ENCODE measurements at regions not wholly inside any gene's neighbourhood (a gene's known extent, or its start where the extent isn't known, plus 50 kb on each side); places are given as distances from the start of the nearest gene placed in this dataset.
"Not testable (repeated sequence)": the region's sequence is repeated elsewhere in the genome, so short reads cannot be mapped to it uniquely, and the experiment has no call there.

- Histone ChIP-seq H3K9ac (ENCODE audit: low read length) (no peak overlapping the region), H3K36me3 (ENCODE audit: insufficient read depth, low read length) (no peaks in the 10 kb centered on the region), H3K27me3 (ENCODE audit: insufficient read depth, low read depth, low read length) (no peaks in the 10 kb centered on the region), H4K20me1 (ENCODE audit: insufficient read depth) (no peaks in the 10 kb centered on the region), H3K4me2 (ENCODE audit: low read length) (no peak overlapping the region), H3K9me2 (ENCODE audit: insufficient read depth, low read length) (no peaks in the 10 kb centered on the region), H3K79me2 (replicated peaks; ENCODE audit: insufficient read depth, low read length) (no peaks in the 10 kb centered on the region), H2AFZ (ENCODE audit: low read depth, low read length) (no peak overlapping the region), H3F3A (ENCODE audit: insufficient read depth, low read length, poor library complexity, severe bottlenecking) (no peaks in the 10 kb centered on the region), H3K9me3 (ENCODE audit: low read length) (no peaks in the 10 kb centered on the region), H3K27ac (ENCODE audit: low read length) (no peak overlapping the region), H3K4me3 (ENCODE audit: low read length) (no peak overlapping the region)
- no peak for TF ChIP-seq MXI1 (conservative IDR thresholded peaks at IDR 0.05; ENCODE audit: poor library complexity, severe bottlenecking)
These were observed 201.3 kb upstream of the MOCS1 start for GRCh38 chr6:40135491-40136072.

- not testable (repeated sequence) for H3K27me3 ChIP-seq (ENCODE audit: insufficient read depth, low read depth, low read length); H2AFZ ChIP-seq (ENCODE audit: low read depth, low read length); H3K36me3 ChIP-seq (ENCODE audit: insufficient read depth, low read length); H3K27ac ChIP-seq (ENCODE audit: low read length); H3K9me3 ChIP-seq (ENCODE audit: low read length); H3K4me3 ChIP-seq (ENCODE audit: low read length); H4K20me1 ChIP-seq (ENCODE audit: insufficient read depth); H3K4me2 ChIP-seq (ENCODE audit: low read length); H3K9me2 ChIP-seq (ENCODE audit: insufficient read depth, low read length); H3F3A ChIP-seq (ENCODE audit: insufficient read depth, low read length, poor library complexity, severe bottlenecking); H3K9ac ChIP-seq (ENCODE audit: low read length); H3K79me2 ChIP-seq (replicated peaks; ENCODE audit: insufficient read depth, low read length)
These were observed 199.7 kb upstream of the MOCS1 start for GRCh38 chr6:40133981-40134380.

- no peaks in the 10 kb centered on the region for H3K9me2 ChIP-seq (ENCODE audit: insufficient read depth, low read length)
- no peak for TF ChIP-seq REST (IDR thresholded peaks at IDR 0.05; ENCODE audit: borderline replicate concordance)
- TF ChIP-seq POLR2AphosphoS5 (IDR thresholded peaks at IDR 0.05): no peak
- TF ChIP-seq CTCF (IDR thresholded peaks at IDR 0.05; ENCODE audit: poor library complexity, severe bottlenecking): no peak
- no peak for TF ChIP-seq SMC3 (conservative IDR thresholded peaks at IDR 0.05; ENCODE audit: poor library complexity)
- no peak for TF ChIP-seq RAD21 (conservative IDR thresholded peaks at IDR 0.05)
- no peak for TF ChIP-seq MXI1 (conservative IDR thresholded peaks at IDR 0.05; ENCODE audit: poor library complexity, severe bottlenecking)
- TF ChIP-seq TAF1 (IDR thresholded peaks at IDR 0.05; ENCODE audit: low read depth): no peak
- TF ChIP-seq EP300 (conservative IDR thresholded peaks at IDR 0.05; ENCODE audit: poor library complexity, severe bottlenecking): no peak
- TF ChIP-seq EZH2 (IDR thresholded peaks at IDR 0.05; ENCODE audit: borderline replicate concordance, insufficient read depth, low read length, poor library complexity, severe bottlenecking): no peak
- no peaks in the 10 kb centered on the region for H3K36me3 ChIP-seq (ENCODE audit: insufficient read depth, low read length)
- no peak overlapping the region for H3K4me3 ChIP-seq (ENCODE audit: low read length)
- no peak overlapping the region for H2AFZ ChIP-seq (ENCODE audit: low read depth, low read length)
- no peaks in the 10 kb centered on the region for H3K79me2 ChIP-seq (replicated peaks; ENCODE audit: insufficient read depth, low read length)
- no peaks in the 10 kb centered on the region for H3K27me3 ChIP-seq (ENCODE audit: insufficient read depth, low read depth, low read length)
- no peaks in the 10 kb centered on the region for H3K9me3 ChIP-seq (ENCODE audit: low read length)
- H3K9ac ChIP-seq (ENCODE audit: low read length): no peak overlapping the region
- no peak overlapping the region for H3K27ac ChIP-seq (ENCODE audit: low read length)
- no peak overlapping the region for H3K4me2 ChIP-seq (ENCODE audit: low read length)
- no peaks in the 10 kb centered on the region for H3F3A ChIP-seq (ENCODE audit: insufficient read depth, low read length, poor library complexity, severe bottlenecking)
- no peaks in the 10 kb centered on the region for H4K20me1 ChIP-seq (ENCODE audit: insufficient read depth)
These were observed 197.4 kb upstream of the MOCS1 start for GRCh38 chr6:40131675-40132074.

All from neural cell (in vitro differentiated cells).